ENCODE measurements at regions not wholly inside any gene's neighbourhood (a gene's known extent, or its start where the extent isn't known, plus 50 kb on each side); places are given as distances from the start of the nearest gene placed in this dataset.

GRCh38 chr12:94740601-94741362 is 90.4 kb upstream of the TMCC3 start:
- TF ChIP-seq CTCF (IDR thresholded peaks at IDR 0.05) (no peak), POLR2A (IDR thresholded peaks at IDR 0.05; ENCODE audit: low read depth) (no peak), POLR2AphosphoS5 (IDR thresholded peaks at IDR 0.05) (no peak)

Measured in esophagus muscularis mucosa (tissue), 3 donors.